H1 (cell line): ENCODE measurements at regions not wholly inside any gene's neighbourhood (a gene's known extent, or its start where the extent isn't known, plus 50 kb on each side); places are given as distances from the start of the nearest gene placed in this dataset.

Experiments used
- CBX5 ChIP-seq: fragments of 300-800, 300-1000 bp; sonication (generic); IDR thresholded peaks from 2 replicates; pipeline ENCODE4 v1.7.1; 2016; ENCODE audit warnings: antibody characterized with exemption, low read length, low read depth
- CBX8 ChIP-seq: fragments of 300-800, 300-1000 bp; sonication (generic); IDR thresholded peaks from 2 replicates; pipeline ENCODE4 v1.7.1; 2016; ENCODE audit warnings: low read depth, low read length, borderline replicate concordance
- CREB1 ChIP-seq: IDR thresholded peaks from 2 replicates; pipeline ENCODE4 v1.6.1; 2012; ENCODE audit warnings: inconsistent platforms
- CTCF ChIP-seq, 3 experiments: IDR thresholded peaks; 1 replicate in 2 of 3; 2 replicates in 1 of 3; pipeline versions ENCODE4 v1.5.1 to v1.6.1; 2011; ENCODE audit warnings: low read length in 3 of 3, mild to moderate bottlenecking in 3 of 3, inconsistent platforms in 2 of 3, low read depth in 1 of 3, moderate library complexity in 1 of 3; ENCODE audit not compliant: insufficient read depth in 1 of 3; ENCODE audit errors: control extremely low read depth in 1 of 3
- EP300 ChIP-seq, 2 experiments: IDR thresholded peaks; 1 replicate in 1 of 2; 2 replicates in 1 of 2; pipeline ENCODE4 v1.6.1; 2011 to 2012; ENCODE audit warnings: low read depth in 2 of 2, low read length in 2 of 2, mild to moderate bottlenecking in 2 of 2, borderline replicate concordance in 1 of 2, inconsistent platforms in 1 of 2, moderate library complexity in 1 of 2
- EZH2 ChIP-seq: fragments of 200-600 bp; sonication (generic); IDR thresholded peaks from 2 replicates; pipeline ENCODE4 v1.7.1; 2012; ENCODE audit warnings: low read depth, mild to moderate bottlenecking, moderate library complexity, low read length, inconsistent platforms; ENCODE audit not compliant: severe bottlenecking
- MAX ChIP-seq: IDR thresholded peaks from 2 replicates; pipeline ENCODE4 v1.6.1; 2012; ENCODE audit warnings: inconsistent platforms
- PHF8 ChIP-seq: fragments of 200-600 bp; sonication (generic); conservative IDR thresholded peaks from 2 replicates; pipeline ENCODE4 v1.7.1; 2012; ENCODE audit warnings: low read depth, mild to moderate bottlenecking, inconsistent platforms, low read length, moderate library complexity
- POLR2A ChIP-seq, 2 experiments: IDR thresholded peaks; 1 replicate in 1 of 2; 2 replicates in 1 of 2; pipeline ENCODE4 v1.6.1; 2011; ENCODE audit warnings: low read depth in 2 of 2, low read length in 2 of 2, mild to moderate bottlenecking in 2 of 2; ENCODE audit errors: control extremely low read depth in 1 of 2
- POLR2AphosphoS5 ChIP-seq: IDR thresholded peaks from 2 replicates; pipeline ENCODE4 v1.6.1; 2011; ENCODE audit warnings: low read depth, low read length
- SRF ChIP-seq: IDR thresholded peaks from 2 replicates; pipeline ENCODE4 v1.6.1; 2011; ENCODE audit warnings: mild to moderate bottlenecking, low read depth, low read length, moderate library complexity
- USF2 ChIP-seq: IDR thresholded peaks from 2 replicates; pipeline ENCODE4 v1.6.1; 2011; ENCODE audit warnings: low read length, improper control_type of control experiment
- TF ChIP-seq, protein P1 (sequence below): IDR thresholded peaks from 2 replicates; pipeline ENCODE4 v1.6.1; 2011; ENCODE audit warnings: low read depth, mild to moderate bottlenecking, low read length; ENCODE audit not compliant: insufficient read depth

DNA sequence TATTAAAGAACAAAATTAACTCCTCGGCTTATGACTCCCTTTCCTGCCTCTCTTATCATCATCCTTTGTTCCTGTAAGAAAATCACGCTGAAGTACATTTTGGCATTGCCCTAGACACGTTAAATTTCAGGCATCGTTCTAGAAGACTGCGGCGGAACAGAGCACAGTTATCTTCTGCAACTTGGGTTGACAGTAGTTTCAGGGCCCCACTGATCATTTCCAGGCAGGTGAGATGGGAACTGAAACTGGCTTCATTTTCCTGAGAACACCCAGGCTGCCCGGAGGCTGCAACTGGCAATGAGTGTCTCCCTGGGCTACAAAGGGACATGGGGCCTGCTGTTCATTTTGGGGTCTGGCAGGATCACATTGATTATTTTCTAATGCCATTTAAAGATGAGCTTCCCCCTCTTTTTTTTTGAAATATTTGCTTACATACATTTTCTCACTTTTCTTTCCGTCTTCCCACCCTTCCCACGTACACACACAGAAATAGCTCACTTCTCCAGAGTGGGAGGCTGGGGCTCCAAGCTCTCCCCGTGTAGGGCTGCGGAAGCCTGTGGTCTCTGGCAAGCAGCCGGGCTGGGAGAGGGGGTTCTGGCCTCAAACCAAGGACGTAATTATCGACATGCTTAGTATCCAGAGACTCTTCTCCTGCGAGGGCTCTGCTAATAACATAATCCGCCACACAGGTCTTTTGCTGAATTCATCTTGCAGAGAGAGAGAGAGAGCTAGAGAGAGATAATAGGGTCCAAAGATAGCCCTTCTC lies 267.4 kb downstream of the ABHD5 start:
- no peak for TF ChIP-seq CTCF (IDR thresholded peaks at IDR 0.05; ENCODE audit: control extremely low read depth in 1 of 3, insufficient read depth in 1 of 3, low read depth in 1 of 3, low read length in 3 of 3)
- TF ChIP-seq POLR2A (IDR thresholded peaks at IDR 0.05; ENCODE audit: control extremely low read depth in 1 of 2, low read depth in 2 of 2, low read length in 2 of 2), result no peak
- no peak for TF ChIP-seq EP300 (IDR thresholded peaks at IDR 0.05; ENCODE audit: borderline replicate concordance in 1 of 2, low read depth in 2 of 2, low read length in 2 of 2)
- TF ChIP-seq, protein P1, sequence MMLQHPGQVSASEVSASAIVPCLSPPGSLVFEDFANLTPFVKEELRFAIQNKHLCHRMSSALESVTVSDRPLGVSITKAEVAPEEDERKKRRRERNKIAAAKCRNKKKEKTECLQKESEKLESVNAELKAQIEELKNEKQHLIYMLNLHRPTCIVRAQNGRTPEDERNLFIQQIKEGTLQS, result no peak
- no peak for TF ChIP-seq POLR2AphosphoS5
- TF ChIP-seq EZH2, result no peak
- no peak for TF ChIP-seq SRF
- TF ChIP-seq PHF8, result no peak
- no peak for TF ChIP-seq CBX5
- no peak for TF ChIP-seq CBX8
- no peak for TF ChIP-seq MAX
- TF ChIP-seq USF2, result no peak
- no peak for TF ChIP-seq CREB1
